Astrocyte (in vitro differentiated cells and primary cell): ENCODE measurements at regions not wholly inside any gene's neighbourhood (a gene's known extent, or its start where the extent isn't known, plus 50 kb on each side); places are given as distances from the start of the nearest gene placed in this dataset.

ENCODE experiments used
- DNase-seq: peaks from one replicate; pipeline ENCODE4 v3.0.0-alpha.2; 2010; ENCODE audit warnings: low read depth
- FAIRE-seq: peaks from 2 replicates; lab custom pipeline; 2011; peaks lifted over from hg19 to GRCh38; lab: Jason Lieb, UNC
- H2AFZ ChIP-seq: 2 replicates; pipeline ENCODE4 v1.6.0; 2012; ENCODE audit warnings: low read depth, low read length, inconsistent platforms
- H3K27ac ChIP-seq: 2 replicates; pipeline ENCODE4 v1.5.1; 2011; ENCODE audit warnings: low read depth, low read length, inconsistent platforms
- H3K27me3 ChIP-seq: 2 replicates; pipeline ENCODE4 v1.6.0; 2011; ENCODE audit warnings: low read length, inconsistent platforms; ENCODE audit not compliant: insufficient read depth
- H3K36me3 ChIP-seq: 2 replicates; pipeline ENCODE4 v1.5.1; 2011; ENCODE audit warnings: low read length, inconsistent platforms; ENCODE audit not compliant: insufficient read depth
- H3K4me1 ChIP-seq: 2 replicates; pipeline ENCODE4 v1.5.1; 2011; ENCODE audit warnings: low read length, inconsistent platforms; ENCODE audit not compliant: insufficient read depth
- H3K4me2 ChIP-seq: 2 replicates; pipeline ENCODE4 v1.6.0; 2012; ENCODE audit warnings: low read length, inconsistent platforms
- H3K4me3 ChIP-seq: 2 replicates; pipeline ENCODE4 v1.5.1; 2011; ENCODE audit warnings: low read depth, mild to moderate bottlenecking, low read length, inconsistent platforms; ENCODE audit not compliant: insufficient read depth
- H3K79me2 ChIP-seq: 2 replicates; pipeline ENCODE4 v1.6.0; 2012; ENCODE audit warnings: mild to moderate bottlenecking, low read length, inconsistent platforms; ENCODE audit not compliant: insufficient read depth
- H3K9ac ChIP-seq: 2 replicates; pipeline ENCODE4 v1.6.0; 2012; ENCODE audit warnings: mild to moderate bottlenecking, low read length, inconsistent platforms
- H3K9me3 ChIP-seq: 2 replicates; pipeline ENCODE4 v1.5.1; 2012; ENCODE audit warnings: low read depth, mild to moderate bottlenecking, low read length, inconsistent platforms; ENCODE audit not compliant: insufficient read depth
- H4K20me1 ChIP-seq: 2 replicates; pipeline ENCODE4 v1.6.0; 2012; ENCODE audit warnings: low read length, inconsistent platforms; ENCODE audit not compliant: insufficient read depth
- H3K27ac Mint-ChIP-seq: one replicate; pipeline ENCODE4 v1.8.0; 2021; ENCODE audit warnings: mild to moderate bottlenecking, mixed read lengths; ENCODE audit not compliant: unreplicated experiment
- H3K27me3 Mint-ChIP-seq: one replicate; pipeline ENCODE4 v1.8.0; 2021; ENCODE audit warnings: low read depth, mixed read lengths; ENCODE audit not compliant: unreplicated experiment
- H3K36me3 Mint-ChIP-seq: one replicate; pipeline ENCODE4 v1.8.0; 2021; ENCODE audit warnings: low read depth, mixed read lengths; ENCODE audit not compliant: unreplicated experiment
- H3K4me1 Mint-ChIP-seq: one replicate; pipeline ENCODE4 v1.8.0; 2021; ENCODE audit warnings: low read depth, mixed read lengths; ENCODE audit not compliant: unreplicated experiment
- H3K4me3 Mint-ChIP-seq: one replicate; pipeline ENCODE4 v1.8.0; 2021; ENCODE audit warnings: mild to moderate bottlenecking, moderate library complexity, mixed read lengths; ENCODE audit not compliant: unreplicated experiment
- H3K9me3 Mint-ChIP-seq: one replicate; pipeline ENCODE4 v1.8.0; 2021; ENCODE audit warnings: mild to moderate bottlenecking, mixed read lengths; ENCODE audit not compliant: unreplicated experiment
- CTCF ChIP-seq: IDR thresholded peaks from 2 replicates; pipeline ENCODE4 v1.5.1; 2011; ENCODE audit warnings: low read depth, mild to moderate bottlenecking, inconsistent platforms, low read length, moderate library complexity; ENCODE audit not compliant: insufficient read depth
- EZH2 ChIP-seq: IDR thresholded peaks from 2 replicates; pipeline ENCODE4 v1.6.1; 2012; ENCODE audit warnings: mild to moderate bottlenecking, low read length, inconsistent platforms; ENCODE audit not compliant: insufficient read depth

DNA sequence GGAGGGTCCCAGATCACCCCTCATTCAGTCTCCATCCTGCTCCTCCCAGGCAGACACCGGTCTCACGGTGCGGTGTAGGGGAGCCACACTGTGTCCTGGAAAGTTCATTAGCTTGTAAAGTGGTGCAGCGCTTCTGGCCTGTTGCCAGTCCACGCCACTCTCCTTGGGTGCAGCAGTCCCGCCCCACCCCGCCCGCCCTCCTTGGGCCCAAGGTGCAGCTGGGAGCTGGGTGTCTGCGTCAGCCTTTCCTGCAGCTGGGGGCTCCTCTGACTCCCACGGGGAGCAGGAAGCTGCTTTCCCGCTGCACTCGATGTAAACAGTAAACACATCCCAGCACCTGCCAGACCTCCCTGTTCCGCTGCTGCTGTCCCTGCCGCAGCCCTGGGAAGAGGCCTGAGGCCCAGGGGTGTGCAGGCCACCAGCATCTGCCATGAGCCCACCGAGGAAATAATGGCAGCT is 53.8 kb upstream of the ASB18 start:
- Mint-ChIP-seq H3K4me1 (no peaks in the 10 kb centered on the region), H3K9me3 (no peaks in the 10 kb centered on the region), H3K27ac (no peak overlapping the region), H3K36me3 (no peaks in the 10 kb centered on the region), H3K4me3 (no peak overlapping the region), H3K27me3 (peaks cover 34% of the 10 kb centered on the region)
- DNase-seq (no peak), FAIRE-seq (no peak)
- H3K4me1 ChIP-seq, result no peaks in the 10 kb centered on the region
- TF ChIP-seq CTCF (no peak), EZH2 (no peak)
- H3K27ac ChIP-seq, result no peak overlapping the region
- no peak overlapping the region for H3K9ac ChIP-seq
- H3K4me3 ChIP-seq, result no peak overlapping the region
- no peak overlapping the region for H2AFZ ChIP-seq
- H3K4me2 ChIP-seq, result no peak overlapping the region
- no peaks in the 10 kb centered on the region for H4K20me1 ChIP-seq
- H3K9me3 ChIP-seq, result no peaks in the 10 kb centered on the region
- H3K79me2 ChIP-seq, result no peaks in the 10 kb centered on the region
- H3K36me3 ChIP-seq, result no peaks in the 10 kb centered on the region
- peaks cover 2% of the 10 kb centered on the region for H3K27me3 ChIP-seq

DNA sequence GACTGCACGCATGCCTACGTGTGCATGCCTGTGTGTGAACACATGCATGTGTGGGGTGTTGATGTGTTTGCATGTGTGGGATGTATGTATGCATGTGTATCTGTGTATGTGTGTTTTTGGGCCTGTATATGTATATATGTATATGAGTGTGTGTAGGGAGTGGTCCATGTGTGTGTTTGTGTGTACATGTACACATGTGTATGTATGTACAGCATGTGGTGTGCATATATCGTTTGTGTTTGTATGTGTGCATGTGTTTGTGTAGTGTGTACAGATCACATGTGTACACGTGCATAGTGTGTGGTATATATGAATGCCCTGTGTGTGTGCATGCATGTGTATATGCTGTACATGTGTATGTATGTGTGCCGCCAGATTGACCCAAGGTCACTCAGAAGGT is 54.2 kb upstream of the ASB18 start:
- no peak for TF ChIP-seq EZH2
- TF ChIP-seq CTCF, result no peak
- H3K9me3 ChIP-seq, result no peaks in the 10 kb centered on the region

GRCh38 chr2:236319036-236319435 is 54.8 kb upstream of the ASB18 start:
- Histone ChIP-seq H3K79me2 (no peaks in the 10 kb centered on the region), H3K4me2 (no peak overlapping the region), H2AFZ (no peak overlapping the region), H3K27me3 (peaks cover 2% of the 10 kb centered on the region), H3K9ac (no peak overlapping the region), H3K4me3 (no peak overlapping the region), H3K9me3 (no peaks in the 10 kb centered on the region), H3K36me3 (no peaks in the 10 kb centered on the region), H3K27ac (no peak overlapping the region), H3K4me1 (no peaks in the 10 kb centered on the region), H4K20me1 (no peaks in the 10 kb centered on the region)
- TF ChIP-seq CTCF (no peak), EZH2 (no peak)
- H3K36me3 Mint-ChIP-seq, result no peaks in the 10 kb centered on the region
- no peaks in the 10 kb centered on the region for H3K4me1 Mint-ChIP-seq
- FAIRE-seq (no peak), DNase-seq (no peak)
- no peaks in the 10 kb centered on the region for H3K9me3 Mint-ChIP-seq
- peaks cover 34% of the 10 kb centered on the region for H3K27me3 Mint-ChIP-seq
- no peak overlapping the region for H3K4me3 Mint-ChIP-seq
- H3K27ac Mint-ChIP-seq, result no peak overlapping the region

More for the DNA sequence above, 54.2 kb upstream of the ASB18 start:
- Histone ChIP-seq H2AFZ (no peak overlapping the region), H3K4me2 (no peak overlapping the region), H3K9ac (no peak overlapping the region), H3K79me2 (no peaks in the 10 kb centered on the region), H3K4me1 (no peaks in the 10 kb centered on the region), H3K27ac (no peak overlapping the region), H4K20me1 (no peaks in the 10 kb centered on the region), H3K36me3 (no peaks in the 10 kb centered on the region), H3K4me3 (no peak overlapping the region), H3K27me3 (peaks cover 2% of the 10 kb centered on the region)
- H3K4me1 Mint-ChIP-seq, result no peaks in the 10 kb centered on the region
- H3K27ac Mint-ChIP-seq, result no peak overlapping the region
- no peak for DNase-seq
- no peak overlapping the region for H3K4me3 Mint-ChIP-seq
- no peaks in the 10 kb centered on the region for H3K36me3 Mint-ChIP-seq
- no peaks in the 10 kb centered on the region for H3K9me3 Mint-ChIP-seq
- no peak for FAIRE-seq
- H3K27me3 Mint-ChIP-seq, result peaks cover 34% of the 10 kb centered on the region
